ENCODE measurements at regions not wholly inside any gene's neighbourhood (a gene's known extent, or its start where the extent isn't known, plus 50 kb on each side); places are given as distances from the start of the nearest gene placed in this dataset.

GRCh38 chr2:162925595-162925994 lies 87.0 kb upstream of the KCNH7 start:
- Histone ChIP-seq H3K27me3 (no peaks in the 10 kb centered on the region), H3K9me3 (no peaks in the 10 kb centered on the region), H3K36me3 (replicated peaks in 1 of 2; ENCODE audit: insufficient read depth in 1 of 2, low read depth in 2 of 2) (no peaks in the 10 kb centered on the region), H3K4me3 (no peak overlapping the region), H3K27ac (peak overlapping the region in 1 of 4 donors; percentile 51), H3K4me1 (no peaks in the 10 kb centered on the region)
- DNase-seq: no peak
- intact Hi-C loops (cut with DNase I): no loop called here
- no peak for TF ChIP-seq CTCF (IDR thresholded peaks at IDR 0.05)
- no peak for ATAC-seq

- 77 to 79% methylated on average over 1 of the region's 1 CpG for WGBS, 2 donors
- no peak overlapping the region for H3K4me3 ChIP-seq
These were observed 80.5 kb upstream of the KCNH7 start for GRCh38 chr2:162919111-162919510.

GRCh38 chr2:162917626-162918025 lies 79.1 kb upstream of the KCNH7 start:
- DNase-seq: no peak
- no peaks in the 10 kb centered on the region for H3K9me3 ChIP-seq
- no peaks in the 10 kb centered on the region for H3K4me1 ChIP-seq
- no peak for ATAC-seq
- no peaks in the 10 kb centered on the region for H3K27me3 ChIP-seq
- no peak for TF ChIP-seq CTCF (IDR thresholded peaks at IDR 0.05)
- no peak for TF ChIP-seq POLR2A (IDR thresholded peaks at IDR 0.05)
- H3K27ac ChIP-seq: no peak overlapping the region
- H3K36me3 ChIP-seq (replicated peaks in 1 of 2; ENCODE audit: insufficient read depth in 1 of 2, low read depth in 2 of 2): no peaks in the 10 kb centered on the region
- WGBS, 2 donors: 43 to 58% methylated on average over 3 of the region's 3 CpGs
- intact Hi-C loops (cut with DNase I): no loop called here
- no peak overlapping the region for H3K4me3 ChIP-seq

More at GRCh38 chr2:162919111-162919510, 80.5 kb upstream of the KCNH7 start:
- H3K27ac ChIP-seq: no peak overlapping the region
- TF ChIP-seq CTCF (IDR thresholded peaks at IDR 0.05): no peak
- TF ChIP-seq POLR2A (IDR thresholded peaks at IDR 0.05): no peak
- no peaks in the 10 kb centered on the region for H3K36me3 ChIP-seq (replicated peaks in 1 of 2; ENCODE audit: insufficient read depth in 1 of 2, low read depth in 2 of 2)
- no peaks in the 10 kb centered on the region for H3K9me3 ChIP-seq
- intact Hi-C loops (cut with DNase I): no loop called here
- H3K4me1 ChIP-seq: no peaks in the 10 kb centered on the region
- ATAC-seq (no peak), DNase-seq (no peak)
- no peaks in the 10 kb centered on the region for H3K27me3 ChIP-seq

GRCh38 chr2:162916286-162916801 lies 77.8 kb upstream of the KCNH7 start:
- intact Hi-C loops (cut with DNase I): no loop called here
- DNase-seq: no peak

More at GRCh38 chr2:162916286-162916801, 77.8 kb upstream of the KCNH7 start:
- H3K27me3 ChIP-seq: no peaks in the 10 kb centered on the region
- ATAC-seq: no peak
- H3K4me1 ChIP-seq: no peaks in the 10 kb centered on the region
- H3K36me3 ChIP-seq (replicated peaks in 1 of 2; ENCODE audit: insufficient read depth in 1 of 2, low read depth in 2 of 2): no peaks in the 10 kb centered on the region
- H3K27ac ChIP-seq: no peak overlapping the region
- no peak for TF ChIP-seq CTCF (IDR thresholded peaks at IDR 0.05)
- TF ChIP-seq POLR2A (IDR thresholded peaks at IDR 0.05): no peak
- no peaks in the 10 kb centered on the region for H3K9me3 ChIP-seq
- H3K4me3 ChIP-seq: no peak overlapping the region
- WGBS, 2 donors: 82 to 88% methylated on average over 17 of the region's 17 CpGs

All from body of pancreas (tissue), 4 donors.